Neural progenitor cell (in vitro differentiated cells): ENCODE measurements at regions not wholly inside any gene's neighbourhood (a gene's known extent, or its start where the extent isn't known, plus 50 kb on each side); places are given as distances from the start of the nearest gene placed in this dataset.

Experiments used
- EZH2 ChIP-seq: fragments of 200-600 bp; sonication (generic); IDR thresholded peaks from 2 replicates; pipeline ENCODE4 v1.6.1; 2017; ENCODE audit warnings: antibody characterized with exemption, mild to moderate bottlenecking, moderate library complexity
- EZH2phosphoT487 ChIP-seq: fragments of 200-600 bp; sonication (generic); IDR thresholded peaks from 2 replicates; pipeline ENCODE4 v1.6.1; 2017; ENCODE audit warnings: antibody characterized with exemption
- TF ChIP-seq, protein P1 (sequence below): fragments of 200-600 bp; sonication (generic); IDR thresholded peaks from 2 replicates; pipeline ENCODE4 v1.5.1; 2017; ENCODE audit warnings: antibody characterized with exemption, mild to moderate bottlenecking

DNA sequence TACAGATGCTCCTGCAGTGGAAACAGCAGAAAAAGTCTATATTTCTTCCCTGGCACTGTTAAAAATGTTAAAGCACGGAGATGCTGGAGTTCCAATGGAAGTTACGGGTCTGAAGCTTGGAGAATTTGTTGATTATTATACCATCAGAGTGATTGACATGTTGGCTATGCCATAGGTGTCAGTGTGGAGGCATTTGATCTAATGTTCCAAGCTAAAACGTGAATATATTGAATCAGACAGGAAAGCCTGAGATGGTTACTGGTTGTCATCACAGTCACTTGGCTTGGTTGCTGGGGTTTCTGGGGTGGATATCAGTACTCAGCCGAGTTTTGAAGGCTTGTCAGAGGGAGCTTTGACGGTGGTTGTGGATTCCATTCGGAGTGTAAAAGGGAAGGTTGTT, 262.9 kb upstream of the CNTNAP5 start:
- TF ChIP-seq, protein P1, sequence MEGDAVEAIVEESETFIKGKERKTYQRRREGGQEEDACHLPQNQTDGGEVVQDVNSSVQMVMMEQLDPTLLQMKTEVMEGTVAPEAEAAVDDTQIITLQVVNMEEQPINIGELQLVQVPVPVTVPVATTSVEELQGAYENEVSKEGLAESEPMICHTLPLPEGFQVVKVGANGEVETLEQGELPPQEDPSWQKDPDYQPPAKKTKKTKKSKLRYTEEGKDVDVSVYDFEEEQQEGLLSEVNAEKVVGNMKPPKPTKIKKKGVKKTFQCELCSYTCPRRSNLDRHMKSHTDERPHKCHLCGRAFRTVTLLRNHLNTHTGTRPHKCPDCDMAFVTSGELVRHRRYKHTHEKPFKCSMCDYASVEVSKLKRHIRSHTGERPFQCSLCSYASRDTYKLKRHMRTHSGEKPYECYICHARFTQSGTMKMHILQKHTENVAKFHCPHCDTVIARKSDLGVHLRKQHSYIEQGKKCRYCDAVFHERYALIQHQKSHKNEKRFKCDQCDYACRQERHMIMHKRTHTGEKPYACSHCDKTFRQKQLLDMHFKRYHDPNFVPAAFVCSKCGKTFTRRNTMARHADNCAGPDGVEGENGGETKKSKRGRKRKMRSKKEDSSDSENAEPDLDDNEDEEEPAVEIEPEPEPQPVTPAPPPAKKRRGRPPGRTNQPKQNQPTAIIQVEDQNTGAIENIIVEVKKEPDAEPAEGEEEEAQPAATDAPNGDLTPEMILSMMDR = no peak
- TF ChIP-seq EZH2 = no peak
- TF ChIP-seq EZH2phosphoT487 = no peak
